SK-N-SH (cell line): ENCODE measurements at regions not wholly inside any gene's neighbourhood (a gene's known extent, or its start where the extent isn't known, plus 50 kb on each side); places are given as distances from the start of the nearest gene placed in this dataset.

Experiments
- CTCF ChIA-PET: fragments of 300-600, 350-600 bp; formaldehyde crosslinking; extraction: SDS; loops from one replicate; lab custom pipeline; 2021; lab: Yijun Ruan, JAX
- POLR2A ChIA-PET: fragments of 350-600 bp; sonication (Branson Sonifier 250); formaldehyde crosslinking; extraction: SDS; loops from one replicate; lab custom pipeline; 2020; ENCODE audit warnings: antibody characterized with exemption, inconsistent platforms; lab: Yijun Ruan, JAX
- DNase-seq: peaks from one replicate; pipeline ENCODE4 v3.0.0; 2012
- H2AFZ ChIP-seq: fragments of 200-600 bp; sonication (generic); 2 replicates; pipeline ENCODE4 v1.8.1; 2016; ENCODE audit warnings: antibody characterized with exemption, mild to moderate bottlenecking, low read depth
- H3F3A ChIP-seq: fragments of 200-600 bp; sonication (generic); replicated peaks from 2 replicates; pipeline ENCODE3; 2016; ENCODE audit warnings: antibody characterized with exemption, mild to moderate bottlenecking; ENCODE audit not compliant: insufficient read depth
- H3K27ac ChIP-seq, 2 experiments: fragments of 200-500 bp in 1 of 2; fragments of 200-600 bp in 1 of 2; sonication (Bioruptor generic) in 1 of 2; sonication (generic), shearing (Covaris generic) in 1 of 2; 2 replicates each; pipeline versions ENCODE4 v1.5.1 to v1.6.1; 2014 to 2016; ENCODE audit warnings: low read depth in 2 of 2, inconsistent platforms in 1 of 2, low read length in 1 of 2, mild to moderate bottlenecking in 1 of 2, mixed read lengths in 1 of 2
- H3K27me3 ChIP-seq: fragments of 200-600 bp; sonication (generic), shearing (Covaris generic); 2 replicates; pipeline ENCODE4 v1.6.1; 2016; ENCODE audit warnings: mixed run types; ENCODE audit not compliant: insufficient read depth
- H3K36me3 ChIP-seq, 2 experiments: fragments of 200-500 bp in 1 of 2; fragments of 200-600 bp in 1 of 2; sonication (Bioruptor generic) in 1 of 2; sonication (generic) in 1 of 2; replicated peaks in 1 of 2; 2 replicates each; pipeline versions ENCODE3 to v1.5.1; 2014 to 2016; ENCODE audit warnings: low read length in 1 of 2, mild to moderate bottlenecking in 1 of 2; ENCODE audit not compliant: insufficient read depth in 2 of 2, control insufficient read depth in 1 of 2
- H3K4me1 ChIP-seq, 2 experiments: fragments of 200-500 bp in 1 of 2; fragments of 200-600 bp in 1 of 2; sonication (Bioruptor generic) in 1 of 2; sonication (generic), shearing (Covaris generic) in 1 of 2; 2 replicates each; pipeline versions ENCODE4 v1.5.1 to v1.6.1; 2014 to 2016; ENCODE audit warnings: low read depth in 1 of 2, low read length in 1 of 2, mixed run types in 1 of 2; ENCODE audit not compliant: insufficient read depth in 2 of 2, control insufficient read depth in 1 of 2
- H3K4me2 ChIP-seq: fragments of 200-600 bp; sonication (generic), shearing (Covaris generic); 2 replicates; pipeline ENCODE4 v1.6.1; 2017; ENCODE audit warnings: mixed run types
- H3K4me3 ChIP-seq, 2 experiments: fragments of 200-500 bp in 1 of 2; fragments of 200-600 bp in 1 of 2; sonication (Bioruptor generic) in 1 of 2; sonication (generic), shearing (Covaris generic) in 1 of 2; 2 replicates each; pipeline versions ENCODE4 v1.5.1 to v1.8.1; 2014 to 2016; ENCODE audit warnings: low read depth in 2 of 2, inconsistent platforms in 1 of 2, low read length in 1 of 2, mild to moderate bottlenecking in 1 of 2, mixed read lengths in 1 of 2, moderate library complexity in 1 of 2
- H3K79me2 ChIP-seq: fragments of 200-600 bp; sonication (generic); 2 replicates; pipeline ENCODE4 v1.8.1; 2017; ENCODE audit warnings: mild to moderate bottlenecking; ENCODE audit not compliant: insufficient read depth
- H3K9ac ChIP-seq: fragments of 200-600 bp; sonication (generic); 2 replicates; pipeline ENCODE4 v1.6.1; 2017; ENCODE audit warnings: mixed run types
- H3K9me2 ChIP-seq: fragments of 200-600 bp; sonication (generic); 2 replicates; pipeline ENCODE4 v1.6.1; 2017; ENCODE audit warnings: mixed run types
- H3K9me3 ChIP-seq: fragments of 200-600 bp; sonication (generic); 2 replicates; pipeline ENCODE4 v1.6.1; 2017; ENCODE audit warnings: mixed run types, mild to moderate bottlenecking, moderate library complexity
- H4K20me1 ChIP-seq: fragments of 200-600 bp; sonication (generic); 2 replicates; pipeline ENCODE4 v1.6.1; 2017; ENCODE audit warnings: mild to moderate bottlenecking, mixed run types; ENCODE audit not compliant: insufficient read depth
- CHD2 ChIP-seq: fragments of 150-350 bp; IDR thresholded peaks from 2 replicates; pipeline ENCODE4 v1.6.1; 2018; ENCODE audit warnings: low read length; ENCODE audit not compliant: partially characterized antibody
- ELF1 ChIP-seq: IDR thresholded peaks from 2 replicates; pipeline ENCODE4 v1.4.0; 2012
- EP300 ChIP-seq, 2 experiments: IDR thresholded peaks; 2 replicates each; pipeline versions ENCODE4 v1.4.0 to v1.6.1; 2012; ENCODE audit warnings: borderline replicate concordance in 1 of 2, low read depth in 1 of 2, low read length in 1 of 2
- FOXJ3 ChIP-seq: sonication (generic); formaldehyde crosslinking; IDR thresholded peaks from 2 replicates; pipeline ENCODE4 v1.5.1; 2020; ENCODE audit warnings: mild to moderate bottlenecking, missing genetic modification reagents
- FOXM1 ChIP-seq: IDR thresholded peaks from 2 replicates; pipeline ENCODE4 v1.4.0; 2012; ENCODE audit warnings: low read depth, mild to moderate bottlenecking
- GABPA ChIP-seq: IDR thresholded peaks from 2 replicates; pipeline ENCODE4 v1.4.0; 2012; ENCODE audit warnings: low read depth, mild to moderate bottlenecking
- MEF2A ChIP-seq: IDR thresholded peaks from 2 replicates; pipeline ENCODE4 v1.4.0; 2012; ENCODE audit warnings: low read depth, borderline replicate concordance
- MXI1 ChIP-seq: IDR thresholded peaks from 2 replicates; pipeline ENCODE4 v1.6.1; 2012; ENCODE audit warnings: mild to moderate bottlenecking, low read depth, low read length, improper control_type of control experiment
- NFIC ChIP-seq: IDR thresholded peaks from 2 replicates; pipeline ENCODE4 v1.4.0; 2012; ENCODE audit warnings: borderline replicate concordance
- POLR2AphosphoS5 ChIP-seq: IDR thresholded peaks from 2 replicates; pipeline ENCODE4 v1.6.1; 2012; ENCODE audit warnings: low read depth, low read length
- RFX5 ChIP-seq: IDR thresholded peaks from 2 replicates; pipeline ENCODE4 v1.6.1; 2012; ENCODE audit warnings: mild to moderate bottlenecking, improper control_type of control experiment, low read length
- RXRA ChIP-seq: IDR thresholded peaks from 2 replicates; pipeline ENCODE4 v1.4.0; 2012; ENCODE audit warnings: low read depth, mild to moderate bottlenecking, borderline replicate concordance
- SMC3 ChIP-seq: IDR thresholded peaks from 2 replicates; pipeline ENCODE4 v1.6.1; 2012; ENCODE audit warnings: low read depth, low read length, improper control_type of control experiment
- TEAD4 ChIP-seq: IDR thresholded peaks from 2 replicates; pipeline ENCODE4 v1.4.0; 2012; ENCODE audit warnings: mild to moderate bottlenecking, borderline replicate concordance; ENCODE audit not compliant: insufficient read depth
- WGBS: methylation state at CpG from one replicate; pipeline ENCODE4 v1.1.6; 2017; ENCODE audit warnings: low lambda C conversion rate; 5-methylcytosine and 5-hydroxymethylcytosine counted together
- TF ChIP-seq, protein P1 (sequence below): fragments of 200-600 bp; sonication (generic); IDR thresholded peaks from 2 replicates; pipeline ENCODE4 v1.6.1; 2017; ENCODE audit warnings: antibody characterized with exemption, mild to moderate bottlenecking, moderate library complexity
- TF ChIP-seq, protein P2 (sequence below): fragments of 150-350 bp; IDR thresholded peaks from 2 replicates; pipeline ENCODE4 v1.6.1; 2016; ENCODE audit warnings: mild to moderate bottlenecking, low read depth, low read length

DNA sequence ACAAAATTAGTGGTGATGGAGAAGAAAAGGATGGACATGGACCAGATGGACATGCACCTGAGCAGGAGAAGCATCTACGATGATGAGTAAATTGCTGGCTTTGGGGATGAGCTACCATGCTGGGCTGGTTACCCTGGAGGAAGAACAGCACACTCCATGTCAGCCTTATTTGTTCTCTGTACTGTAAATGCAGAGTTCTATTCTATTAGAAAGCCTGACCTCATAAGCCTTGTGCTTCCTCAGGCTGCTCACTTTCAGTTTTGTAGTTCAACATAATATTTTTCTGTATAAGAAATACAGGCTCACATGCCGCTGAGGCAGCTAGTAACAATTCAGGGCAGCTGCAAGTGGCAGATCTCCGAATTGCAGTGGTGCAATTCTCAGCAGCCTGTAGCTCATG is 249.6 kb downstream of the PLA2G4A start:
- no peak for TF ChIP-seq ELF1
- no peak for TF ChIP-seq RXRA
- TF ChIP-seq MXI1 = no peak
- TF ChIP-seq FOXM1 = no peak
- TF ChIP-seq SMC3 = no peak
- TF ChIP-seq GABPA = no peak
- no peak for TF ChIP-seq CHD2
- no peak for TF ChIP-seq FOXJ3 (CRISPR knock-in tag)
- TF ChIP-seq EP300 (IDR thresholded peaks at IDR 0.05; ENCODE audit: borderline replicate concordance in 1 of 2, low read depth in 1 of 2, low read length in 1 of 2) = no peak
- H3K79me2 ChIP-seq = no peaks in the 10 kb centered on the region
- no peaks in the 10 kb centered on the region for H3K9me3 ChIP-seq
- H4K20me1 ChIP-seq = no peaks in the 10 kb centered on the region
- H3F3A ChIP-seq = no peaks in the 10 kb centered on the region
- H3K4me3 ChIP-seq = no peak overlapping the region
- WGBS = 70% methylated on average over 3 of the region's 3 CpGs
- H3K4me2 ChIP-seq = no peak overlapping the region
- no peaks in the 10 kb centered on the region for H3K9me2 ChIP-seq
- no peaks in the 10 kb centered on the region; a peak in 1 of 4 replicates for H3K4me1 ChIP-seq
- ChIA-PET CTCF (interaction anchor here (0.9 to 1.2 kb wide), 2 partner anchors 9 to 112 kb away, joined by 3 read pairs; no protein-coding TSS in a partner anchor), POLR2A (no interaction called here)
- H3K27ac ChIP-seq = no peak overlapping the region
- no peak for DNase-seq
- no peak overlapping the region for H3K9ac ChIP-seq
- no peak overlapping the region for H2AFZ ChIP-seq
- no peaks in the 10 kb centered on the region for H3K27me3 ChIP-seq
- peaks cover 0 to 2% of the 10 kb centered on the region in 2 experiments for H3K36me3 ChIP-seq

DNA sequence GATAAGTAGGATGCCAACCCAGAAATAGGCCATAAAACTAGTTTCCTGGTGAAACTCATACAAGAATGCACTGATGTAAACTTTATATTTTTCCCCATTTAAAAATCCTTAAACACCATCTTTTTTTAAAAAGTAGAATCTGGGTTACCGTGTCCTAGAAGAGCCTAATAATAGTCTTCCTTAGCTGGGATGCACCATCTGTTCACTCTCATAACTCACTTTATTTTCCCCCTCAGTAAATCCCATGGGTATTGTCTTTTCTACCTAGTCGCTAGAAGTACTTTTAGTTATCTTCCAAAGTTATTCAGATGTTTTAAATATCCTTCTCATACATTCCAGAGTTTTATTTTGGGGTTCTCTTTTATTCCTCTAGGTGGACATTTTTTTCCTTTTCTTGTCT is 250.2 kb downstream of the PLA2G4A start:
- TF ChIP-seq TEAD4 (no peak), POLR2AphosphoS5 (no peak), CHD2 (no peak), NFIC (no peak), FOXM1 (no peak), MEF2A (no peak), RFX5 (no peak), MXI1 (no peak)
- TF ChIP-seq, protein P1, sequence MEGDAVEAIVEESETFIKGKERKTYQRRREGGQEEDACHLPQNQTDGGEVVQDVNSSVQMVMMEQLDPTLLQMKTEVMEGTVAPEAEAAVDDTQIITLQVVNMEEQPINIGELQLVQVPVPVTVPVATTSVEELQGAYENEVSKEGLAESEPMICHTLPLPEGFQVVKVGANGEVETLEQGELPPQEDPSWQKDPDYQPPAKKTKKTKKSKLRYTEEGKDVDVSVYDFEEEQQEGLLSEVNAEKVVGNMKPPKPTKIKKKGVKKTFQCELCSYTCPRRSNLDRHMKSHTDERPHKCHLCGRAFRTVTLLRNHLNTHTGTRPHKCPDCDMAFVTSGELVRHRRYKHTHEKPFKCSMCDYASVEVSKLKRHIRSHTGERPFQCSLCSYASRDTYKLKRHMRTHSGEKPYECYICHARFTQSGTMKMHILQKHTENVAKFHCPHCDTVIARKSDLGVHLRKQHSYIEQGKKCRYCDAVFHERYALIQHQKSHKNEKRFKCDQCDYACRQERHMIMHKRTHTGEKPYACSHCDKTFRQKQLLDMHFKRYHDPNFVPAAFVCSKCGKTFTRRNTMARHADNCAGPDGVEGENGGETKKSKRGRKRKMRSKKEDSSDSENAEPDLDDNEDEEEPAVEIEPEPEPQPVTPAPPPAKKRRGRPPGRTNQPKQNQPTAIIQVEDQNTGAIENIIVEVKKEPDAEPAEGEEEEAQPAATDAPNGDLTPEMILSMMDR = no peak
- TF ChIP-seq, protein P2, sequence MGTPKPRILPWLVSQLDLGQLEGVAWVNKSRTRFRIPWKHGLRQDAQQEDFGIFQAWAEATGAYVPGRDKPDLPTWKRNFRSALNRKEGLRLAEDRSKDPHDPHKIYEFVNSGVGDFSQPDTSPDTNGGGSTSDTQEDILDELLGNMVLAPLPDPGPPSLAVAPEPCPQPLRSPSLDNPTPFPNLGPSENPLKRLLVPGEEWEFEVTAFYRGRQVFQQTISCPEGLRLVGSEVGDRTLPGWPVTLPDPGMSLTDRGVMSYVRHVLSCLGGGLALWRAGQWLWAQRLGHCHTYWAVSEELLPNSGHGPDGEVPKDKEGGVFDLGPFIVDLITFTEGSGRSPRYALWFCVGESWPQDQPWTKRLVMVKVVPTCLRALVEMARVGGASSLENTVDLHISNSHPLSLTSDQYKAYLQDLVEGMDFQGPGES = no peak
- H3K9me2 ChIP-seq = no peaks in the 10 kb centered on the region
- DNase-seq = no peak
- H3K27ac ChIP-seq = no peak overlapping the region
- H4K20me1 ChIP-seq = no peaks in the 10 kb centered on the region
- ChIA-PET POLR2A (no interaction called here), CTCF (interaction anchor here (0.9 to 1.2 kb wide), 2 partner anchors 10 to 112 kb away, joined by 3 read pairs; no protein-coding TSS in a partner anchor)
- no peaks in the 10 kb centered on the region for H3K9me3 ChIP-seq
- WGBS = 54% methylated on average over 2 of the region's 2 CpGs
- H3K27me3 ChIP-seq = no peaks in the 10 kb centered on the region
- no peak overlapping the region for H2AFZ ChIP-seq
- no peak overlapping the region for H3K4me3 ChIP-seq
- H3K36me3 ChIP-seq = peaks cover 0 to 2% of the 10 kb centered on the region in 2 experiments
- no peak overlapping the region for H3K4me2 ChIP-seq
- no peaks in the 10 kb centered on the region for H3F3A ChIP-seq
- no peak overlapping the region for H3K9ac ChIP-seq
- no peaks in the 10 kb centered on the region for H3K79me2 ChIP-seq
- H3K4me1 ChIP-seq = no peaks in the 10 kb centered on the region; a peak in 1 of 4 replicates
